ENCODE measurements at regions not wholly inside any gene's neighbourhood (a gene's known extent, or its start where the extent isn't known, plus 50 kb on each side); places are given as distances from the start of the nearest gene placed in this dataset.

- no peak overlapping the region for H3K27ac Mint-ChIP-seq
- peaks cover 19% of the 10 kb centered on the region for H3K9me3 Mint-ChIP-seq
- H3K27me3 Mint-ChIP-seq (ENCODE audit: low read depth) = peaks cover 8% of the 10 kb centered on the region
- no peak for DNase-seq (ENCODE audit: low spot score)
- intact Hi-C loops (cut with micrococcal nuclease) = no loop called here
- no peak overlapping the region for H3K4me3 Mint-ChIP-seq (ENCODE audit: low read depth)
- H3K36me3 Mint-ChIP-seq (ENCODE audit: low read depth) = peaks cover 4% of the 10 kb centered on the region
- H3K4me1 Mint-ChIP-seq (ENCODE audit: low read depth) = peaks cover 4% of the 10 kb centered on the region
Measured at GRCh38 chr15:66931768-66932633, 133.4 kb upstream of the SMAD3 start.

GRCh38 chr15:66932634-66933024, 132.8 kb upstream of the SMAD3 start:
- no peak overlapping the region for H3K4me3 Mint-ChIP-seq (ENCODE audit: low read depth)
- no peak overlapping the region for H3K27ac Mint-ChIP-seq
- peaks cover 8% of the 10 kb centered on the region for H3K27me3 Mint-ChIP-seq (ENCODE audit: low read depth)
- peaks cover 19% of the 10 kb centered on the region for H3K9me3 Mint-ChIP-seq
- peaks cover 4% of the 10 kb centered on the region for H3K36me3 Mint-ChIP-seq (ENCODE audit: low read depth)
- intact Hi-C loops (cut with micrococcal nuclease) = no loop called here
- no peak for DNase-seq (ENCODE audit: low spot score)
- H3K4me1 Mint-ChIP-seq (ENCODE audit: low read depth) = peaks cover 4% of the 10 kb centered on the region

- H3K4me1 Mint-ChIP-seq (ENCODE audit: low read depth) = peaks cover 4% of the 10 kb centered on the region
- intact Hi-C loops (cut with micrococcal nuclease) = no loop called here
Measured at GRCh38 chr15:66933932-66934867, 131.2 kb upstream of the SMAD3 start.

GRCh38 chr15:66934868-66935520, 130.4 kb upstream of the SMAD3 start:
- no peak overlapping the region for H3K27ac Mint-ChIP-seq
- H3K4me3 Mint-ChIP-seq (ENCODE audit: low read depth) = no peak overlapping the region
- intact Hi-C loops (cut with micrococcal nuclease) = no loop called here
- no peaks in the 10 kb centered on the region for H3K27me3 Mint-ChIP-seq (ENCODE audit: low read depth)
- H3K9me3 Mint-ChIP-seq = peaks cover 19% of the 10 kb centered on the region
- peaks cover 4% of the 10 kb centered on the region for H3K36me3 Mint-ChIP-seq (ENCODE audit: low read depth)
- no peak for DNase-seq (ENCODE audit: low spot score)
- peaks cover 4% of the 10 kb centered on the region for H3K4me1 Mint-ChIP-seq (ENCODE audit: low read depth)

More at GRCh38 chr15:66933932-66934867, 131.2 kb upstream of the SMAD3 start:
- peaks cover 4% of the 10 kb centered on the region for H3K36me3 Mint-ChIP-seq (ENCODE audit: low read depth)
- no peak overlapping the region for H3K4me3 Mint-ChIP-seq (ENCODE audit: low read depth)
- no peak overlapping the region for H3K27ac Mint-ChIP-seq
- H3K27me3 Mint-ChIP-seq (ENCODE audit: low read depth) = peaks cover 2% of the 10 kb centered on the region
- no peak for DNase-seq (ENCODE audit: low spot score)
- peaks cover 19% of the 10 kb centered on the region for H3K9me3 Mint-ChIP-seq

- H3K9me3 Mint-ChIP-seq = peaks cover 19% of the 10 kb centered on the region
- peak overlapping the region; percentile 58 for H3K4me3 Mint-ChIP-seq (ENCODE audit: low read depth)
- intact Hi-C loops (cut with micrococcal nuclease) = no loop called here
Measured at GRCh38 chr15:66935688-66936087, 129.7 kb upstream of the SMAD3 start.

GRCh38 chr15:66936109-66936860, 129.1 kb upstream of the SMAD3 start:
- peaks cover 1% of the 10 kb centered on the region for H3K27me3 Mint-ChIP-seq (ENCODE audit: low read depth)
- H3K4me3 Mint-ChIP-seq (ENCODE audit: low read depth) = no peak overlapping the region
- H3K9me3 Mint-ChIP-seq = peaks cover 19% of the 10 kb centered on the region
- H3K36me3 Mint-ChIP-seq (ENCODE audit: low read depth) = peaks cover 4% of the 10 kb centered on the region
- no peak overlapping the region for H3K27ac Mint-ChIP-seq
- H3K4me1 Mint-ChIP-seq (ENCODE audit: low read depth) = peaks cover 12% of the 10 kb centered on the region
- no peak for DNase-seq (ENCODE audit: low spot score)
- intact Hi-C loops (cut with micrococcal nuclease) = no loop called here

More at GRCh38 chr15:66935688-66936087, 129.7 kb upstream of the SMAD3 start:
- Mint-ChIP-seq H3K4me1 (ENCODE audit: low read depth) (peaks cover 10% of the 10 kb centered on the region), H3K27me3 (ENCODE audit: low read depth) (no peaks in the 10 kb centered on the region), H3K36me3 (ENCODE audit: low read depth) (peaks cover 4% of the 10 kb centered on the region), H3K27ac (peak overlapping the region; percentile 14)
- no peak for DNase-seq (ENCODE audit: low spot score)

- Mint-ChIP-seq H3K9me3 (peaks cover 19% of the 10 kb centered on the region), H3K4me3 (ENCODE audit: low read depth) (no peak overlapping the region), H3K4me1 (ENCODE audit: low read depth) (peaks cover 12% of the 10 kb centered on the region), H3K27ac (no peak overlapping the region), H3K36me3 (ENCODE audit: low read depth) (peaks cover 4% of the 10 kb centered on the region), H3K27me3 (ENCODE audit: low read depth) (peaks cover 1% of the 10 kb centered on the region)
- intact Hi-C loops (cut with micrococcal nuclease) = no loop called here
- DNase-seq (ENCODE audit: low spot score) = no peak
Measured at GRCh38 chr15:66936861-66937582, 128.4 kb upstream of the SMAD3 start.

GRCh38 chr15:66937588-66937987, 127.8 kb upstream of the SMAD3 start:
- Mint-ChIP-seq H3K27me3 (ENCODE audit: low read depth) (peaks cover 1% of the 10 kb centered on the region), H3K36me3 (ENCODE audit: low read depth) (peaks cover 4% of the 10 kb centered on the region), H3K9me3 (peaks cover 18% of the 10 kb centered on the region), H3K4me3 (ENCODE audit: low read depth) (no peak overlapping the region), H3K4me1 (ENCODE audit: low read depth) (peaks cover 12% of the 10 kb centered on the region), H3K27ac (no peak overlapping the region)
- no peak for DNase-seq (ENCODE audit: low spot score)
- intact Hi-C loops (cut with micrococcal nuclease) = no loop called here

- Mint-ChIP-seq H3K4me1 (ENCODE audit: low read depth) (peaks cover 12% of the 10 kb centered on the region), H3K27ac (no peak overlapping the region), H3K27me3 (ENCODE audit: low read depth) (peaks cover 1% of the 10 kb centered on the region), H3K4me3 (ENCODE audit: low read depth) (no peak overlapping the region), H3K9me3 (peaks cover 13% of the 10 kb centered on the region), H3K36me3 (ENCODE audit: low read depth) (peaks cover 4% of the 10 kb centered on the region)
- no peak for DNase-seq (ENCODE audit: low spot score)
- intact Hi-C loops (cut with micrococcal nuclease) = no loop called here
Measured at GRCh38 chr15:66938114-66938830, 127.1 kb upstream of the SMAD3 start.

GRCh38 chr15:66939016-66939415, 126.4 kb upstream of the SMAD3 start:
- peaks cover 12% of the 10 kb centered on the region for H3K4me1 Mint-ChIP-seq (ENCODE audit: low read depth)
- no peak overlapping the region for H3K4me3 Mint-ChIP-seq (ENCODE audit: low read depth)
- H3K9me3 Mint-ChIP-seq = peaks cover 6% of the 10 kb centered on the region
- intact Hi-C loops (cut with micrococcal nuclease) = no loop called here
- DNase-seq (ENCODE audit: low spot score) = no peak
- no peak overlapping the region for H3K27ac Mint-ChIP-seq
- H3K27me3 Mint-ChIP-seq (ENCODE audit: low read depth) = peaks cover 1% of the 10 kb centered on the region
- peaks cover 4% of the 10 kb centered on the region for H3K36me3 Mint-ChIP-seq (ENCODE audit: low read depth)

- intact Hi-C loops (cut with micrococcal nuclease) = loop anchor here (10.0 kb wide), 1 partner anchor 55 kb away; no protein-coding TSS in a partner anchor
- Mint-ChIP-seq H3K4me3 (ENCODE audit: low read depth) (no peak overlapping the region), H3K27ac (no peak overlapping the region), H3K36me3 (ENCODE audit: low read depth) (peaks cover under 1% of the 10 kb centered on the region), H3K4me1 (ENCODE audit: low read depth) (peaks cover 12% of the 10 kb centered on the region), H3K9me3 (peaks cover 1% of the 10 kb centered on the region), H3K27me3 (ENCODE audit: low read depth) (peaks cover 1% of the 10 kb centered on the region)
- DNase-seq (ENCODE audit: low spot score) = no peak
Measured at GRCh38 chr15:66939451-66940023, 125.9 kb upstream of the SMAD3 start.

Data from activated T-helper 2 cell treated with anti-CD3 and anti-CD28 coated beads, Interferon-gamma antibody, Interleukin-2, Interleukin-4, amounts not matched to agents 10 μg/mL and 5 μg/mL and 100 μg/mL, durations not matched to agents 14 hours and 24 hours and 36 hours (primary cell).